Left lobe of liver (tissue), 2 donors: ENCODE measurements at regions not wholly inside any gene's neighbourhood (a gene's known extent, or its start where the extent isn't known, plus 50 kb on each side); places are given as distances from the start of the nearest gene placed in this dataset.
"Not testable (repeated sequence)": the region's sequence is repeated elsewhere in the genome, so short reads cannot be mapped to it uniquely, and the experiment has no call there.

ENCODE experiments used
- ATAC-seq: fragments of 200-7000 bp; cut with Tn5 transposase; one replicate; pipeline ENCODE4 v1.9.1; 2020; ENCODE audit warnings: mild to moderate bottlenecking, moderate library complexity
- DNase-seq: peaks from one replicate; pipeline ENCODE4 v3.0.0-alpha.2; 2020; ENCODE audit warnings: low spot score
- donor health status: DM: no; HTN: no; CAD: no; lungs with moderate emphysema.
- donor health status: DM: no; HTN: yes; CAD: no.

GRCh38 chr5:154702477-154702876 lies 52.7 kb upstream of the LARP1 start:
- no peak for ATAC-seq

GRCh38 chr5:154701725-154702124 lies 53.5 kb upstream of the LARP1 start:
- not testable (repeated sequence) for DNase-seq
- ATAC-seq: peak; percentile 45

More at GRCh38 chr5:154702477-154702876, 52.7 kb upstream of the LARP1 start:
- DNase-seq: no peak

- peak; percentile 91 for ATAC-seq
- peak; percentile 79 for DNase-seq
Measured at GRCh38 chr5:154701181-154701580, 54.0 kb upstream of the LARP1 start.

DNA sequence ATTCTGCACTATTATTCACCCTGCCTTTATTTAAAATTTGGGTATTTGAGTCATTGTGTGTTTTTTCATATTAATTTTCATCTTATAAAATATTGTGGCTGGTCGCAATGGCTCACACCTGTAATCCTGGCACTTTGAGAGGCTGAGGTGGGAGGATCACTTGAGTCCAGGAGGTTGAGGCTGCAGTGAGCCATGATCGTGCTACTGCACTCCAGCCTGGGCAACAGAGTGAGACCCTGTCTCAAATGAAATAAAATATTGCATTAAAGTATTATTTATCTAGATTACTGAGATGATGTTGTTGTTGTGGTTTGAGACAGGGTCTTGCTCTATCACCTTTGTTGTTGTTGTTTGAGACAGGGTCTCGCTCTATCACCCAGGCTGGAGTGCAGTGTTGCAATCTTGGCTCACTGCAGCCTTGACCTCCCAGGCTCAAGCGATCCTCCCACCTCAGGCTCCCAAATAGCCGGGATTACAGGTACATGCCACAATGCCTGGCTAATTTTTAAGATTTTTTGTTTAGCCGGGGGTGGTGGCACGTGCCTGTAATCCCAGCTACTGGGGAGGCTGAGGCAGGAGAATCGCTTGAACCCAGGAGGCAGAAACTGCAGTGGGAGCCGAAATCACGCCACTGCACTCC lies 54.8 kb upstream of the LARP1 start:
- DNase-seq (peak; percentile 52), ATAC-seq (peak; percentile 27)

DNA sequence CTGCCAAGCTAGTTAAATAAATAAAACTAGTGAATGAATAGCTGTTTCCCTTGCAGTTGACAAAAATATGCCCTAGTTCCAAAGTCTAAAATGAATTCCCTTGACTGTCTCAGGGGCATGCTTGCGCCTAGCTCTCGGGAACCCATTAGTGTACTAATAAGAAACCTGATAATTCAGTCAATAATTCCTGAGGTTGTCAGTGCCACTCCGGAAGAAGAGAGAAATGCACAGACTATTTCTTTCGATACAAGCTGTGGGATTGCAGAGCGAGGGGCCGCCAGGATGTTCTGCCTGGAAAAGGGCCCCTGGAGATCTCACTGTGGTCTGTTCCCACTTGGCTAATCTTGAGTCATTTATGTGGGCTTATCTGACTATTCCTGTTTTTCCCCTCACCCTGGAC lies 56.4 kb upstream of the LARP1 start:
- ATAC-seq: peak; percentile 66
- DNase-seq: no peak

- DNase-seq: no peak
- no peak for ATAC-seq
Measured at GRCh38 chr5:154697371-154697770, 57.8 kb upstream of the LARP1 start.

- ATAC-seq (no peak), DNase-seq (no peak)
Measured at GRCh38 chr5:154696891-154697290, 58.3 kb upstream of the LARP1 start.

GRCh38 chr5:154694159-154694558 lies 61.0 kb upstream of the LARP1 start:
- ATAC-seq (no peak), DNase-seq (no peak)

DNA sequence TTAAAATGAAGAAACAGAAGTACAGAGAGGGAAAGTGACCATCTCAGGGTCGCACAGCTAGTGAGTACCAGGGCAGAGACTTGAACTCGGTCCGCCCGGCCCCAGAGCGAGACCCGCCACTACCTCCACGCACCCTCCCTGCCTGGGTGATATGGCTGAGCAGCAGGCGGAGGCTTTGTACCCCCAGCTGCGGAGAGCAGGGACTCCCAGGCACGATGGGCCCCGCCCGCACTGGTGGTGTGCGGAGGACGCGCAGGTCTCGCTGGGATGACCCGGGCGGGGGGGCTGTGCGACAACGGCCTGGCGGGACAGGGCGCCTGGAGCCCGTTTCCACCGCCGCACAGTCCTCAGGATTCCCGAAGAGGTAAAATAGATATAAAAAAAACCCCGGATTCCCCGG lies 64.7 kb upstream of the LARP1 start:
- DNase-seq (no peak), ATAC-seq (no peak)

- DNase-seq (no peak), ATAC-seq (no peak)
Measured at GRCh38 chr5:154686490-154686889, 68.7 kb upstream of the LARP1 start.

GRCh38 chr5:154683101-154683880 lies 71.9 kb upstream of the LARP1 start:
- peak; percentile 18 for ATAC-seq

DNA sequence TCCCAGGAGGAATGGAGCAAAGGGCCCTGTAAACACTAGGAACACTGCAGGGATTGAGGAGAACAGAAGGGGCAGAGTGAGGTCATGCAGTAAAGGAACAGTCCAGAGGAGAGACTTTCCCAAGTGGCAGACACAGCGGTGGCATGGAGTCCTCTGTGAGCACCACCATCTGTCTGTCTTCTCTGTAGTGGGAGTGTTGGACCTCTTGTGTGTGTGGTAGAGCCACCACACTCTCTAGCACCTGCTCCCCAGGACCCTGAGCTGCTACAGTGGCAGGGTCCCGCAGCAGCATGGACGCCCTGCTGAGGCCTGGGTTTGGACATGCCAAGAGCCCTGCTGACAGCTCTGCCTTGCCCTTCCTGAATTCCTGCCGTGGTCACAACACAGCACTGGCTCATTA lies 75.7 kb upstream of the LARP1 start:
- ATAC-seq (no peak), DNase-seq (no peak)

More at GRCh38 chr5:154683101-154683880, 71.9 kb upstream of the LARP1 start:
- no peak for DNase-seq

- ATAC-seq (no peak), DNase-seq (no peak)
Measured at GRCh38 chr5:154677921-154678320, 77.3 kb upstream of the LARP1 start.

- DNase-seq: no peak
- no peak for ATAC-seq
Measured at GRCh38 chr5:154676508-154676907, 78.7 kb upstream of the LARP1 start.

- no peak for ATAC-seq
Measured at GRCh38 chr5:154674029-154674428, 81.1 kb upstream of the LARP1 start.

DNA sequence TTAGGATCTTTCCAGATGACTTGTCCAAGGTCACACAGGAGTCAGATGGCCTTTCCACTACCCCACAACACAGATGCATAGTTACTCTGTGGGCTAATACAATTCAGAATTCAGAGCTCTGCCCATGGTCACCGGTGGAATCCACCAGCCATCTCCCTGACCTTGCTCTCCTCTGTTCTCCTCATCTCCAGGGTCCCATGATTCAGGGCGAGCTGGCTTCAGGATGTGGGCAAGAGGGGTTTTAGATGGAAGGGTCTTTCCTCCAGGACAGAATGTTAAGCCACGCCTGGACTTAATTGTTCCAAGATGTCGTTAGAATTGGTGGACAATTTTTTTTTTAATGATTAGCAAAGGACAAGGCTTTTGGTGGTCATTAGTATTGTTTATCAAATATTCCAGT lies 81.7 kb upstream of the LARP1 start:
- ATAC-seq: no peak
- no peak for DNase-seq

More at GRCh38 chr5:154674029-154674428, 81.1 kb upstream of the LARP1 start:
- no peak for DNase-seq

DNA sequence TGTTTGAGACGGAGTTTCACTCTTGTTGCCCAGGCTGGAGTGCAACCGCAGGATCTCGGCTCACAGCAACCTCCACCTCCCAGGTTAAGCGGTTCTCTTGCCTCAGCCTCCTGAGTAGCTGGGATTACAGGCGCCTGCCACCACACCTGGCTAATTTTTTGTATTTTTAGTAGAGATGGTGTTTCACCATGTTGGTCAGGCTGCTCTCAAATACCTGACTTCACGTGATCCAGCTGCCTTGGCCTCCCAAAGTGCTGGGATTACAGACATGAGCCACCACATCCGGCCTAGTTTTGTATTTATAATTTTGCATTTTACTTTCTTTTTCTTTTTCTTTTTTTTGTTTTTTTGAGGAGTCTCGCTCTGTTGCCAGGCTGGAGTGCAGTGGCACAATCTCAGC lies 85.3 kb upstream of the LARP1 start:
- not testable (repeated sequence) for DNase-seq, ATAC-seq

DNA sequence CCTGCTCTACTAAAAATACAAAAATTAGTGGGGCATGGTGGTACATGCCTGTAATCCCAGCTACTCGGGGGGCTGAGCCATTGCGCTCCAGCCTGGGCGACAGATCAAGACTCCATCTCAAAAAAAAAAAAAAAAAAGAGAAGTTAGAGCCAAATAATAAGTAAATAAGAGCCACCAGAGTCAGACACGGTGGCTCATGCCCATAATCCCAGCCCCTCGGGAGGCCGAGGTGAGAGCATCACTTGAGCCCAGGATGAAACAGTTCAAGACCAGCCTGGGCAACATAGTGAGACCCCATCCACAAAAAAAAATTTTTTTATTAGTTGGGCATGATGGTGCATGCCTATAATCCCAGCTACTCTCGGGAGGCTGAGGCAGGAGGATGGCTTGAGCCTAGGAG lies 85.8 kb upstream of the LARP1 start:
- no peak for ATAC-seq
- DNase-seq: no peak

GRCh38 chr5:154664869-154665268 lies 90.3 kb upstream of the LARP1 start:
- DNase-seq (no peak), ATAC-seq (no peak)

DNA sequence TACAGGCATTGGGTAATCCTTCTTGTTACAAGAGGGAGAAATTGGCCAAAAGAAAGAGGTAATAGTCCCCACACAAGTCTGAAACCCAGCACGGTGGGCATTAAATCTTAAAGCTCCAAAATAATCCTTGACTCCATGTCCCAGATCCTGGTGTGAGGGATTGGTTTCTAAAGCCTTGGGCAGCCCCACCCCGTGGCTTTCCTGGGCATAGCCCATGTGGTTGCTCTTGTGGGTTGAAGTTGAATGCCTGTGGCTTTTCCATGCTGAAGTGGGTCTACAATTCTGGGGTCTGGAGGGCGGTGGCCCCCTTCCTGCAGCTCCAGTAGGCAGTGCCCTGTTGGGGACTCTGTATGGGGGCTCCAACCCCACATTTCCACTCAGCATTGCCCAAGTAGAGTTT lies 91.8 kb upstream of the LARP1 start:
- no peak for DNase-seq
- no peak for ATAC-seq

- ATAC-seq (no peak), DNase-seq (no peak)
Measured at GRCh38 chr5:154654486-154655371, 100.4 kb upstream of the LARP1 start.
